Glomerular visceral epithelial cell (primary cell): ENCODE measurements at regions not wholly inside any gene's neighbourhood (a gene's known extent, or its start where the extent isn't known, plus 50 kb on each side); places are given as distances from the start of the nearest gene placed in this dataset.

Experiments
- DNase-seq: peaks from one replicate; pipeline ENCODE4 v3.0.0-alpha.2; 2016; ENCODE audit errors: extremely low spot score

DNA sequence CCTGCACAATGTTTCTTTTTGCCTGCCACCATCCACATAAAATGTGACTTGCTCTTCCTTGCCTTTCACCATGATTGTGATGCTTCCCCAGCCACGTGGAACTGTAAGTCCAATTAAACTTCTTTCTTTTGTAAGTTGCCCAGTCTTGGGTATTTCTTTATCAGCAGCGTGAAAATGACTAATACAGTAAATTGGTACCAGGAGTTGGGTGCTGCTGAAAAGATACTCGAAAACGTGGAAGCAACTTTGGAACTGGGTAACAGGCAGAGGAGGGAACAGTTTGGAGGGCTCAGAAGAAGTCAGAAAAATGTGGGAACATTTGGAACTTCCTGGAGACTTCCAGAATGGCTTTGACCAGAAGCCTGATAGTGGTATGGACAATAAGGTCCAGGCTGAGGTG, 425.3 kb downstream of the GPATCH2 start:
- DNase-seq: no peak

DNA sequence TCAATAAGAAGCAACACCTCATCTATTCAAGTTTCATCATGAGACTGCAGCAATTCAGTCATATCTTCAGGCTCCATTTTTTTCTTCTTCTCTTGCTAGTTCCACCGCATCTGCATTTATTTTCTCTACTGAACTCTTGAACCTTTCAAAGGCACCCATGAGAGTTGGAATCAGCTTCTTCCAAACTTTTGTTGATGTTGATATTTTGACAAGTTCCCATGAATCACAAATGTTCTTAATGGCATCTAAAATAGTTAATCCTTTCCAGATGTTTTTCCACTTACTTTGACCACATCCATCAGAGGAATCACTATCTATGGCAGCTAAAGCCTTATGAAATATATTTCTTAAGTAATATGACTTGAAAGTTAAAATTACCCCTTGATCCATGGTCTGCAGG, 434.3 kb downstream of the GPATCH2 start:
- no peak for DNase-seq

DNA sequence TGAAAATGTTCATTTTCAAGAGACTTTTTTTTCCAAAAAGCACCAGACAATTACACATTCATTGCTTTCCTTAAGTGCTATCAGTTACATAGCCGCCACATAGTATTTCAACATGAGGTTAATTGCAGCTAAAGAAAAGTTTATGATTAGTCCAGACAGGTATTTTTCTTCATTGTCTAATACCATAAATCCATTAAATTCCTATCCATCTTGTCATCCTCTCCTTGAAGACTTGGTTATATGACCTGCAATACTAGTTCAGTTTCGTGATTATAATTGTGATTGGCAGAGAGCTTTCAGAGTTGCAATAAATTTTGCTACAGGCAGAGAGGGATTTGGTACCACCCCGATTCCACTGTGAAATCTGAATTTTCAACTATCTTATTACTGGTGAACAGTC, 437.7 kb downstream of the GPATCH2 start:
- DNase-seq: no peak

- no peak for DNase-seq
Measured at GRCh38 chr1:217191441-217191840, 439.4 kb downstream of the GPATCH2 start.

GRCh38 chr1:217190359-217190758, 440.5 kb downstream of the GPATCH2 start:
- DNase-seq: no peak

DNA sequence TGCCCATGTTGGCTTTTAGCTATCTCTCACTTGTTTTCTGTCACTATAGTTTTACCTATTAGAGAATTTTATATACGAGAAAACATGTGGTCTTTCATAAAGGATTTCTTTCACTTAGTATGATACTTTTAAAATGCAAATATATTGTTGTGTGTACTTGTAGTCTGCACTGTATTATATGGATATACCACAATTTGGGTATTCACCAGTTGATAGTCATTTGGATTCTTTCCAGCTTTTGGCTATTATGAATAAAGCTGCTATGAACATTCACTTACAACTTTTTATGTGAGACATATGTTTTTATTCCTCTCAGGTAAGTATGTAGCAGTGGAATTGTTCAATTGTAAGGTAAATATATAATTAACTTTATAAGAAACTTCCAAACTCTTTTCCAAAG, 441.5 kb downstream of the GPATCH2 start:
- no peak for DNase-seq

- no peak for DNase-seq
Measured at GRCh38 chr1:217188280-217189237, 442.3 kb downstream of the GPATCH2 start.

- no peak for DNase-seq
Measured at GRCh38 chr1:217186664-217187063, 444.2 kb downstream of the GPATCH2 start.

DNA sequence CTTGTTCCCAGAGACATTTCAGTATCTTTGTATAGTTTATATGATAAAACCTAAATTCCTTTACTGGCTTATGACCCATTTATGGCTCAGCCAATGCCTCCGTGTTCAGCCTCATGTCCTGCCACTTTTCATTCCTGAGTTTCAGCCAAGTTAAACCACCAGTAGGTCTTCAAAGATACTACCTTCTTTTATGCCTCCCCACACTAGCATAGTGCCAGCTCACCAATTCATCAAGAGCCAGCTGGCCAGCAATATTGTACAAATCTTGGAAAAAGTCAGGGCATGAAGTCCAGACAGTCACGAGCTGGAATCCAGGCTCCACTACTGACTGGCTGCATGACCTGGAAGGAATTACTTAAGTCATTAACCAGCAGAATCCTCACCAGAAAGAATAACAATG, 446.0 kb downstream of the GPATCH2 start:
- no peak for DNase-seq

GRCh38 chr1:217182992-217183391, 447.9 kb downstream of the GPATCH2 start:
- no peak for DNase-seq

GRCh38 chr1:217181756-217182155, 449.1 kb downstream of the GPATCH2 start:
- DNase-seq: no peak

GRCh38 chr1:217181176-217181746, 449.6 kb downstream of the GPATCH2 start:
- DNase-seq: no peak

DNA sequence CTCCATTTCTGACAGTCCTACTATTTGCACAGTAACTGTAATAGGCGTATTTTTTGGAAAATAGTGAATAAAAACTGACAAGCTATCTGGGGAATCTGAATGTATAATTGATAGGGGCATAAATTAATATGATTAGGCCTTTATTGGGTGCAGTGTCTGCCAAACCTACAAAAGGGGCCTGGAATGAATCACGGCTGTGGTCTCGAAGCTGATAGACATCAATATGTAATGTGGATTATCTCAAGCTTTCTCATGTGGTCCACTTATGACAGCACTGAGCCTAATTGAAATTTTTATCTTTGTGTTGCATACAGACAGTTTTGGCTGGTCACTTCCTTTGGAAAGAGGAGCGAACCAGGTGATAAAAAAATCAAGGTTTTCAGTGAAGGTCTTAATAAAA, 450.4 kb downstream of the GPATCH2 start:
- DNase-seq: no peak

DNA sequence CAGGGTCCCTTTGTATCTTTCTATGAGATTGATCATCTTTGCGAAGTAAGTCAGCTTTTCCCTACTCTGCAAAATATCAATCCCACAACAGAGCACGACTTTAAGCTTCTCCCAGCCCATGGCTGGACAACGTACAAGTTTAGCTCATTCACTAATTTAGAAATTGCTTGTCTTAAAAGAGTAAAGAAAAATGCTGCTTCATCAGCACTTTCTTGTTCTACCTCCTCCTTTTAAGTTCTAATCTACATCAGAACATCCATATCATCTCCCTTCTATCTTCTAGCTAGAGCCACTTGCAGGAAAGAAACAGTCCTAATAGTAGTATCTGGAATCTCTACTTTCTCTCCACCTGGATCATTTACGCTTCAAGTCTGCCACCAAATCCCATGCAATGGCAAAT, 441.2 kb upstream of the ESRRG start:
- DNase-seq: no peak

GRCh38 chr1:217153361-217153760, 430.1 kb upstream of the ESRRG start:
- DNase-seq: no peak

GRCh38 chr1:217150366-217150765, 427.1 kb upstream of the ESRRG start:
- DNase-seq: no peak

DNA sequence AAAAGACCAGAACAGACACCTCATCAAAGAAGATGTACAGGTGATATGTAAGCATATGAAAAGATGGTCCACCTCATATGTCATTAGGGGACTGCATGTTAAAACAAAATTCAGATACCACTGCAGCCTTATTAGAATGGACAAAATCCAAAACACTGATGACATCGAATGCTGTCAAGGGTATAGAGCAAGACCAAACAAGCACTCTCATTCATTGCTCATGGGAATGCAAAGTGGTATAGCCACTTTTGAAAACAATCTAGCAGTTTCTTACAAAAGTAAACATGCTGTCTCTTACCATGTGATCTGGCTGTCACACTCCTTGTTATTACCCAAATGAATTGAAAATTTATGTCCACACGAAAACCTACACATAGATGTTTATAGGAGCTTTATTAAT, 426.6 kb upstream of the ESRRG start:
- no peak for DNase-seq

- DNase-seq: no peak
Measured at GRCh38 chr1:217141711-217142110, 418.5 kb upstream of the ESRRG start.

- no peak for DNase-seq
Measured at GRCh38 chr1:217140041-217140901, 417.0 kb upstream of the ESRRG start.

GRCh38 chr1:217139513-217139912, 416.3 kb upstream of the ESRRG start:
- DNase-seq: no peak

DNA sequence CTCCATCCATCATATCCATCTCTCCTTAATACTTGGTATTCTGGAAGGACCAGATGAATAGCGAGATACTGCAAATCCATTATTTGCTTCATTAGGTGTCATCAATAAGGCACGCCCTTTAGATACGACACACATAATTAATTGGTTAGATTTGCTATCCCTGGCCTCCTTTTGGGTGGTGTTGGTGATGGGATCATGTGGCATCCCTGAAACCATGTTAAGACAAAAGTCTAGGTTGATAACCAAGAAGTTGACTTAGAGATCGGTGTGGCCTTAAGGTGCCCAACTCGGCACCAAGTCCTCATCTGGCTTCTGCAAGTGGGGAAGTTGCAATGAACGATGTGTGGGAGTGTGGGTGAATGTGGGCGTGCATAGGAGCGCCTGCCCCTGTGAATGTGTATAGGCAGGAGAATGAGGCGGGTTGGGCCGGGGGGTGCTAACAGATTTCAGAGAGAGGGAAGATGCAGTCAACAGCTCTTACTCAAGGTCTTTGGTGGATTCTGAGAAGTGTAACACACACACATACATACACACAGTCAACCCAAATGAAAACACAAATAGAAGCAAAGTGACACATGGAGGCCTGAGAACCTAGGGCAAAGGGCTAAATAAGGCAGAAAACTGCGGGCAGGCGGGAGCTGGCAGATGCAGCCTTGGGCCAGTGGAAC, 415.7 kb upstream of the ESRRG start:
- DNase-seq: no peak
